PC-9 (cell line): ENCODE measurements at regions not wholly inside any gene's neighbourhood (a gene's known extent, or its start where the extent isn't known, plus 50 kb on each side); places are given as distances from the start of the nearest gene placed in this dataset.

Source experiments
- BruUV-seq: library from RNA; stranded (reverse); fragments of 400-500 nt; replicated peaks from 2 replicates; lab custom pipeline; 2021; lab: Mats Ljungman, UMichigan
- CTCF ChIA-PET: fragments of 300-600 bp; sonication (Branson Sonifier 250); formaldehyde crosslinking; loops from one replicate; lab custom pipeline; 2022; ENCODE audit warnings: antibody characterized with exemption; lab: Charles Lee
- POLR2A ChIA-PET: fragments of 300-600 bp; sonication (Branson Sonifier 250); formaldehyde crosslinking; loops from one replicate; lab custom pipeline; 2022; ENCODE audit warnings: antibody characterized with exemption; ENCODE audit not compliant: unreplicated experiment; lab: Charles Lee
- DNase-seq, 2 experiments: peaks; one replicate each; pipeline versions ENCODE4 v3.0.0 to v3.0.0-alpha.2; 2015 to 2022; ENCODE audit warnings: mixed read lengths in 1 of 2
- H2AFZ ChIP-seq: fragments of 200-600 bp; sonication (generic); 2 replicates; pipeline ENCODE4 v1.8.1; 2017; ENCODE audit warnings: antibody characterized with exemption
- H3F3A ChIP-seq: fragments of 200-600 bp; sonication (generic); 2 replicates; pipeline ENCODE4 v1.8.1; 2017; ENCODE audit warnings: antibody characterized with exemption, mild to moderate bottlenecking, low read depth; ENCODE audit not compliant: insufficient read depth
- H3K27ac ChIP-seq: fragments of 200-600 bp; sonication (generic); 2 replicates; pipeline ENCODE4 v1.6.1; 2016; ENCODE audit warnings: mixed run types
- H3K27me3 ChIP-seq: fragments of 200-600 bp; sonication (generic); 2 replicates; pipeline ENCODE4 v1.6.1; 2016; ENCODE audit warnings: low read depth, mixed run types; ENCODE audit not compliant: insufficient read depth
- H3K36me3 ChIP-seq: fragments of 200-600 bp; sonication (generic); 2 replicates; pipeline ENCODE4 v1.6.1; 2016; ENCODE audit warnings: low read depth, mixed run types
- H3K4me1 ChIP-seq: fragments of 200-600 bp; sonication (generic); replicated peaks from 2 replicates; pipeline ENCODE4 v1.6.1; 2016; ENCODE audit warnings: mixed run types; ENCODE audit not compliant: insufficient read depth
- H3K4me2 ChIP-seq: fragments of 200-600 bp; sonication (generic); 2 replicates; pipeline ENCODE4 v1.6.1; 2017; ENCODE audit warnings: mixed run types
- H3K4me3 ChIP-seq: fragments of 200-600 bp; sonication (generic); 2 replicates; pipeline ENCODE4 v1.6.1; 2016; ENCODE audit warnings: mixed run types
- H3K79me2 ChIP-seq: fragments of 200-600 bp; sonication (generic); 2 replicates; pipeline ENCODE4 v1.6.1; 2017; ENCODE audit warnings: low read depth, mixed run types
- H3K9me2 ChIP-seq: fragments of 200-600 bp; sonication (generic); 2 replicates; pipeline ENCODE4 v1.8.1; 2017; ENCODE audit warnings: mild to moderate bottlenecking; ENCODE audit not compliant: insufficient read depth
- H3K9me3 ChIP-seq: fragments of 200-600 bp; sonication (generic); 2 replicates; pipeline ENCODE4 v1.8.1; 2016; ENCODE audit warnings: low read depth; ENCODE audit not compliant: insufficient read depth
- H4K20me1 ChIP-seq: fragments of 200-600 bp; sonication (generic); 2 replicates; pipeline ENCODE4 v1.8.1; 2017; ENCODE audit not compliant: insufficient read depth
- EZH2 ChIP-seq: fragments of 200-600 bp; sonication (generic); IDR thresholded peaks from 2 replicates; pipeline ENCODE4 v1.8.0; 2017; ENCODE audit warnings: antibody characterized with exemption, low read depth
- intact Hi-C: fragments of 100-400 bp; cut with micrococcal nuclease; formaldehyde crosslinking; loops from one replicate; pipeline ENCODE4 v1.10.0; 2022; ENCODE audit not compliant: unreplicated experiment
- TF ChIP-seq, protein P1 (sequence below): fragments of 200-600 bp; sonication (generic); conservative IDR thresholded peaks from 2 replicates; pipeline ENCODE4 v1.6.1; 2017; ENCODE audit warnings: mixed run types, antibody characterized with exemption, mild to moderate bottlenecking, moderate library complexity

DNA sequence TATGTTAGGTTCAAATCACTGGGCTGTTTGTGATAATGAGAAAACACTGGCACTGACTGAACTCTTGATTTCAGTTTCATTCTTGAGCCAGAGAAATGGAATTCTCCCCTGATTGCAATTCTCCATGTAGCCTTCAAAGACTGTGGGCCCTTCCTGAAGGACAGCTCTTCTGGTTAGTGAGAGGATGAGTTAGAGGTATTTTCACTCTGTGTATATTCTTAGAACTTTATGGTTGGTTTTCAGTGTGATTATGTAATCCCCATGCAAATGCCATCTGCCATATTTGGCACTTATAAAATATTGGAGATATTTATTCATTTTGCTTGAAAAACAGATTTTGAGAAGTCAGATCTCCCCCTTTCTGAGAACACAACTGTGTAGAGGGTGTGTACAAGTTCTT, 323.7 kb downstream of the SLC4A3 start:
- no peak for TF ChIP-seq EZH2
- TF ChIP-seq, protein P1, sequence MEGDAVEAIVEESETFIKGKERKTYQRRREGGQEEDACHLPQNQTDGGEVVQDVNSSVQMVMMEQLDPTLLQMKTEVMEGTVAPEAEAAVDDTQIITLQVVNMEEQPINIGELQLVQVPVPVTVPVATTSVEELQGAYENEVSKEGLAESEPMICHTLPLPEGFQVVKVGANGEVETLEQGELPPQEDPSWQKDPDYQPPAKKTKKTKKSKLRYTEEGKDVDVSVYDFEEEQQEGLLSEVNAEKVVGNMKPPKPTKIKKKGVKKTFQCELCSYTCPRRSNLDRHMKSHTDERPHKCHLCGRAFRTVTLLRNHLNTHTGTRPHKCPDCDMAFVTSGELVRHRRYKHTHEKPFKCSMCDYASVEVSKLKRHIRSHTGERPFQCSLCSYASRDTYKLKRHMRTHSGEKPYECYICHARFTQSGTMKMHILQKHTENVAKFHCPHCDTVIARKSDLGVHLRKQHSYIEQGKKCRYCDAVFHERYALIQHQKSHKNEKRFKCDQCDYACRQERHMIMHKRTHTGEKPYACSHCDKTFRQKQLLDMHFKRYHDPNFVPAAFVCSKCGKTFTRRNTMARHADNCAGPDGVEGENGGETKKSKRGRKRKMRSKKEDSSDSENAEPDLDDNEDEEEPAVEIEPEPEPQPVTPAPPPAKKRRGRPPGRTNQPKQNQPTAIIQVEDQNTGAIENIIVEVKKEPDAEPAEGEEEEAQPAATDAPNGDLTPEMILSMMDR, result no peak
- no peaks in the 10 kb centered on the region for H3K9me2 ChIP-seq
- H3K36me3 ChIP-seq, result no peaks in the 10 kb centered on the region
- no peaks in the 10 kb centered on the region for H3K27me3 ChIP-seq
- H3K9me3 ChIP-seq, result no peaks in the 10 kb centered on the region
- CTCF ChIA-PET, result no interaction called here
- intact Hi-C loops, result no loop called here
- H3K27ac ChIP-seq, result no peak overlapping the region
- H3K4me1 ChIP-seq, result no peaks in the 10 kb centered on the region
- BruUV-seq, result no TSS peak
- no peaks in the 10 kb centered on the region for H3F3A ChIP-seq
- no peak for DNase-seq
- no peak overlapping the region for H3K4me2 ChIP-seq
- no peak overlapping the region for H3K4me3 ChIP-seq
- H2AFZ ChIP-seq, result no peak overlapping the region
- no peaks in the 10 kb centered on the region for H3K79me2 ChIP-seq
- H4K20me1 ChIP-seq, result no peaks in the 10 kb centered on the region
- POLR2A ChIA-PET, result no interaction called here

DNA sequence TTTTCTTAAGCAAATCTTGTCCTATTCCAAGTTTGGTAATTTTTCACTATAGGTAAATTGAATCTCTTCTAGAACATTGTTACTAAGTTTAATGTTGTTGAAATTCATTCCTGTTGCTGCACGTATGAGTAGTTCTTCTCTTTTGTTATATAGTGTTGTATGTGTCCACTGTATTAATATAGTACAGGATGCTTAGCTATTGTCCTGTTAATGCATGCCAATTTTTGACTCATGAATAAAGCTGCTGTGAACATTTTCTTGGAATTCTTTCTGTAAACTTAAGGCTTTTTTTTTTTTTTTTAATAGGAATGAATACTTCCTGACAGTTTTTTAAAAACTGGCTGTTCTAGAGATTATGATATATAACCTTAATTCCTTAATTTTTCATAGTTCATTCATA, 326.9 kb downstream of the SLC4A3 start:
- Histone ChIP-seq H4K20me1 (no peaks in the 10 kb centered on the region), H2AFZ (no peak overlapping the region), H3F3A (no peaks in the 10 kb centered on the region), H3K4me2 (no peak overlapping the region), H3K36me3 (no peaks in the 10 kb centered on the region), H3K27ac (no peak overlapping the region), H3K4me3 (no peak overlapping the region), H3K27me3 (no peaks in the 10 kb centered on the region), H3K4me1 (no peaks in the 10 kb centered on the region), H3K79me2 (no peaks in the 10 kb centered on the region), H3K9me3 (no peaks in the 10 kb centered on the region), H3K9me2 (no peaks in the 10 kb centered on the region)
- POLR2A ChIA-PET, result no interaction called here
- TF ChIP-seq, protein P1, result no peak
- TF ChIP-seq EZH2, result no peak
- intact Hi-C loops, result no loop called here
- CTCF ChIA-PET, result no interaction called here
- no TSS peak for BruUV-seq
- no peak for DNase-seq

DNA sequence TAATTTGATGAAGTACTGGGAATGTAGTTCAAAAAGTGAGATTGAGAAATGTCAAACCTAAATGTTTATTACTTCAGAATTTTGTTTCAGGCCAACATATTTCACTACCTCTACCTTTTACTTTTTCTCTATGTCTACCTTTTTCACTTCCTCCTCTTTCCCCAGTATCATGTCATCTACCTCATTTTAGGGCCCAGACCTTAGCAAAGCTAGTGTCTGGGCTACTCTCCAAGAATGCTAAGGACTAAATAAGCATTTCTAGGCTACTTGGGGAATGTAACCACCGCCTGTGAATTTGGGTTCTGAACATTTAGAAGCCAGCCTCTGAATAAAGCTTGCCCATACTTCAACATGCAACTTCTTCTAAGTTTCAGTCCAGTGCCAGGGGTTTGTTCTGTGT, 330.4 kb downstream of the SLC4A3 start:
- Histone ChIP-seq H3F3A (no peaks in the 10 kb centered on the region), H3K4me2 (no peak overlapping the region), H3K27me3 (no peaks in the 10 kb centered on the region), H3K9me2 (no peaks in the 10 kb centered on the region), H3K4me1 (no peaks in the 10 kb centered on the region), H3K27ac (no peak overlapping the region), H3K79me2 (no peaks in the 10 kb centered on the region), H3K36me3 (no peaks in the 10 kb centered on the region), H4K20me1 (no peaks in the 10 kb centered on the region), H3K9me3 (no peaks in the 10 kb centered on the region), H2AFZ (no peak overlapping the region; the same call in 1 of the 2 replicates), H3K4me3 (no peak overlapping the region)
- POLR2A ChIA-PET, result no interaction called here
- intact Hi-C loops, result no loop called here
- TF ChIP-seq, protein P1, result no peak
- no peak for TF ChIP-seq EZH2
- CTCF ChIA-PET, result no interaction called here
- no peak for DNase-seq
- no TSS peak for BruUV-seq
